Ovary (tissue), 3 donors: ENCODE measurements at regions not wholly inside any gene's neighbourhood (a gene's known extent, or its start where the extent isn't known, plus 50 kb on each side); places are given as distances from the start of the nearest gene placed in this dataset.

ENCODE experiments used
- EP300 ChIP-seq: sonication (generic); formaldehyde crosslinking; IDR thresholded peaks from one replicate; pipeline ENCODE4 v1.6.1; 2017; ENCODE audit warnings: antibody characterized with exemption
- POLR2A ChIP-seq: fragments of 450-650 bp; IDR thresholded peaks from one replicate; pipeline ENCODE4 v1.6.1; 2017; ENCODE audit warnings: antibody characterized with exemption, mild to moderate bottlenecking, moderate library complexity
- TF ChIP-seq, protein P1 (sequence below), 3 donors: fragments of 450-650 bp in 2 of 3; fragments of 200-600 bp in 1 of 3; IDR thresholded peaks; one replicate each; pipeline versions ENCODE4 v1.5.1 to v1.8.0; 2016 to 2022; ENCODE audit warnings: antibody characterized with exemption in 3 of 3, mild to moderate bottlenecking in 1 of 3
- donor health status: DM: no; HTN: no; CAD: no.

DNA sequence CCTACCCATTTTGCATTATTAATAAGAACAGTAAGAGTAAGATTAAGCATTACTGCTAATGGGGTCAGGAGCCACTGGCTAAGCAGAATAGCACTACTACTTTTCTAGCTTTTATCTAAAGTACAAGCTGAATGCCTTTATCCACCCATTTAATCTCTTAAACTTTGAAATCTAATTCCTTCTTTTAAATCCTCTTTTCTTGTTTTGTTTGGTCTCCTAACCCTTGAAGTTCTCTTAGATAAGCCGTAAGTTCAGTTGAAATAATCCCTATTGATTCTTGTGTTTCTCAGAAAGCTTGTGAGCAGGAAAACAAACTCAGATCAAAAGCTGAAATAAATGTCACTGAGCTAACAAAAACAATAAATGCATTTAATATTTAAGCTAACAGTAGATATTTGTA is 380.2 kb downstream of the TBC1D32 start:
- TF ChIP-seq, protein P1, sequence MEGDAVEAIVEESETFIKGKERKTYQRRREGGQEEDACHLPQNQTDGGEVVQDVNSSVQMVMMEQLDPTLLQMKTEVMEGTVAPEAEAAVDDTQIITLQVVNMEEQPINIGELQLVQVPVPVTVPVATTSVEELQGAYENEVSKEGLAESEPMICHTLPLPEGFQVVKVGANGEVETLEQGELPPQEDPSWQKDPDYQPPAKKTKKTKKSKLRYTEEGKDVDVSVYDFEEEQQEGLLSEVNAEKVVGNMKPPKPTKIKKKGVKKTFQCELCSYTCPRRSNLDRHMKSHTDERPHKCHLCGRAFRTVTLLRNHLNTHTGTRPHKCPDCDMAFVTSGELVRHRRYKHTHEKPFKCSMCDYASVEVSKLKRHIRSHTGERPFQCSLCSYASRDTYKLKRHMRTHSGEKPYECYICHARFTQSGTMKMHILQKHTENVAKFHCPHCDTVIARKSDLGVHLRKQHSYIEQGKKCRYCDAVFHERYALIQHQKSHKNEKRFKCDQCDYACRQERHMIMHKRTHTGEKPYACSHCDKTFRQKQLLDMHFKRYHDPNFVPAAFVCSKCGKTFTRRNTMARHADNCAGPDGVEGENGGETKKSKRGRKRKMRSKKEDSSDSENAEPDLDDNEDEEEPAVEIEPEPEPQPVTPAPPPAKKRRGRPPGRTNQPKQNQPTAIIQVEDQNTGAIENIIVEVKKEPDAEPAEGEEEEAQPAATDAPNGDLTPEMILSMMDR (IDR thresholded peaks at IDR 0.05) = no peak
- TF ChIP-seq EP300 (no peak), POLR2A (no peak)
